Fibroblast of upper back skin (primary cell): ENCODE measurements at regions not wholly inside any gene's neighbourhood (a gene's known extent, or its start where the extent isn't known, plus 50 kb on each side); places are given as distances from the start of the nearest gene placed in this dataset.

Source experiments
- DNase-seq: peaks from one replicate; pipeline ENCODE4 v3.0.0-alpha.2; 2013

GRCh38 chr3:36298188-36298587, 82.1 kb upstream of the STAC start:
- DNase-seq = no peak

DNA sequence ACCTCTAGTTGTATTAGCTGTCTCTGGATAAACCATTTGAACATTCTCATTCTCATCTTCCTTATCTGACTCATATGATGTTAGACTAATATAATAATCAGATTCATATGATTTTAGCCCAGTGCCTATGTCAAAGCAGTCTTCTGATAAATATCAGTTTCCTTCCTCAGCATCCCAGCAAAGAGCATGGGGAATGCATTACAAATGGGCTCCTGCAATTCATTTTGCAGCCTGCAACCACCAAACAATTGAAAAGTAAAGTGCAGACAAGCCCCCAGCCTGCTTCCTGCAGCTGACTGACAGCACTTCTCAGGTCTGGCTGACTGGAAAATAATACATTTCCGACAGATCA, 78.2 kb upstream of the STAC start:
- peak; percentile 6 for DNase-seq

GRCh38 chr3:36302626-36303025, 77.7 kb upstream of the STAC start:
- DNase-seq = no peak

GRCh38 chr3:36303286-36303685, 77.0 kb upstream of the STAC start:
- DNase-seq = no peak

DNA sequence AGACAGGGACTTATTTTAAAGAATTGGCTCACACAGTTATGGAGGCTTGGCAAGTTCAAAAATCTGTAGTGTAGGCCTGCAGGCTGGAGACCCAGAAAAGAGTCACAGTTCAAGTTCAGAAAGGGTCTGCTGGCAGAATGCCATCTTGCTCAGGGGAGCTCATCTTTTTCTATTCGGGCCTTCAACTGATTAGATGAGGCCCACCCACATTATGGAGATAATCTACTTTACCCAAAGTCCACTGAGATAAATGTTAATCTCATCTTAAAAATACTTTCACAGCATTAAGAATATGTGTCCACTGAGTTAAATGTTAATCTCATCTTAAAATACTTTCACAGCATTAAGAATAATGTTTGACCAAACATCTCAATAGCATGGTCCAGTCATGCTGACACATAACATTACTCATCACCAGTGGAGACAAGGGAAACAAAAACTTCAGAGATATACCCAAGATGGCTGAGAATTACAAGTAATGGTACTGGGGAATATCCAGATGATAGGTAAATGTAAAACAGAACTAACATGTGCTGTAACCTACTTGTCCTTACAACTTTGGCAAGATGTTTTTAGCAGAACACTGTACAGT, 74.3 kb upstream of the STAC start:
- peak; percentile 5 for DNase-seq

DNA sequence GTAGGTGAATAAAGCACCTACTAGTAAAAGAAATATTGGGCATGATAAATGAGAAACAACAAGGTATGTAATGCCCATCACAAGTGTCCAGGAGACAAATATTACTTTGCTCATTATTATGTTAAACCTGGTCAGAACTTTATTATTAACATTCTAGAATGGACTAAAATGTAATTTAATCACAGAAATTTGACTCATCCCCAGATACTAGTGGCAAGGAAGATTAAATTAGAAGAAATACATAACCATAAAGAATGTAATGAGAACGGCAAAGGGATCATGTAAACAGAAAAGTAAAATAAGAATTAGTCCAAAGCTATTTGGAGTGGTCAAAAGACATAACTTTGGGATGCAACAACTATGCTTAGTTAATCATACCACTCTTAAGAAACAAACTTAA, 71.2 kb upstream of the STAC start:
- no peak for DNase-seq

DNA sequence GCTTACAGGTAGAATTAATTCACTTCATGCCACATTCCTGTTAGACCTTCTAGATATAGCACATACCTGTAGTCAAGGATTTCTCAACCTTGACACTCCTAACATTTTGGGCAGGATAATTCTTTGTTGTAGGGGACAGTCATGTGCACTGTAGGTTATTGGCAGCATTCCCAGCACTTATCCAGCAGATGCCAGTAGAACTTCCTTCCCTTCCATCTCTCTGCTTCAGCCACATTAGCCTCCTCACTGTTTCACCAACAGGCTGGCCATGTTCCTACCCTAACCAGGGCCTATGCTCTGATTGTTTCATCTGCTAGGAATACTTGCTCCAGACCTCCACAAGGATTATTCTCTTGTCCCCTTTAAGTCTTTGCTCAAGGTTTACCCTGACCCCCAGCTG, 68.0 kb upstream of the STAC start:
- no peak for DNase-seq

GRCh38 chr3:36317915-36318314, 62.4 kb upstream of the STAC start:
- DNase-seq = no peak

DNA sequence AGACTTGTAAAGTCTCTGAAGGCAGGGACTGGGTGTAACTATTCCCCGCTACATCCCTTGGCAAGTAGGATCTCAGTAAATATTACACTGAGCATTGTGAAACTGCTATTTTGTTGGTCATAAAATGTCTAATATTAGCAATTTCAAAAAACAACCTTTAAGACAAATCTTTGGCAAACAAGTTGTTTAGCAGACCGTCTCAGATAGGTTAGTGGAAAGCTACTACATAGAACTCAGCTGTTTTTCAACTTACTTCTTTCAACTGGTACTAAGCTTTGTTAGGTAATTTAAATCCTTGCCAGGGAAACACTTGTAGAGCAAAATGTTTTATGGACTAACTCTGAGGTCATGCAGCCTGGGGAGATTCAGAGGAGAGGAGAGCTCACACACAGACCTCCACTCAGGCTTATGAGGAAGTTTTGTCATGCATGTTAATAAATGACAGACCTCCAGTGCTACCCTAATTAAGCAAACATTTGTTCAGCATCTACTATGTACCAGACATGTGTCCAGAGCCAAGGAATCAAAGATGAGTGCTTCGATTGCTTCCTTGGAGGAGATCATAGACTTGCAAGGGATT, 61.6 kb upstream of the STAC start:
- DNase-seq = no peak

GRCh38 chr3:36319680-36320079, 60.6 kb upstream of the STAC start:
- no peak for DNase-seq
